Activated CD8-positive, alpha-beta memory T cell treated with anti-CD3 and anti-CD28 coated beads for 1 hour (primary cell): ENCODE measurements at regions not wholly inside any gene's neighbourhood (a gene's known extent, or its start where the extent isn't known, plus 50 kb on each side); places are given as distances from the start of the nearest gene placed in this dataset.
"Not testable (repeated sequence)": the region's sequence is repeated elsewhere in the genome, so short reads cannot be mapped to it uniquely, and the experiment has no call there.

ENCODE experiments used
- DNase-seq, 2 donors: peaks; one replicate each; pipeline ENCODE4 v3.0.0-alpha.2; 2020; ENCODE audit warnings: low read depth in 1 of 2; ENCODE audit errors: extremely low read depth in 1 of 2

DNA sequence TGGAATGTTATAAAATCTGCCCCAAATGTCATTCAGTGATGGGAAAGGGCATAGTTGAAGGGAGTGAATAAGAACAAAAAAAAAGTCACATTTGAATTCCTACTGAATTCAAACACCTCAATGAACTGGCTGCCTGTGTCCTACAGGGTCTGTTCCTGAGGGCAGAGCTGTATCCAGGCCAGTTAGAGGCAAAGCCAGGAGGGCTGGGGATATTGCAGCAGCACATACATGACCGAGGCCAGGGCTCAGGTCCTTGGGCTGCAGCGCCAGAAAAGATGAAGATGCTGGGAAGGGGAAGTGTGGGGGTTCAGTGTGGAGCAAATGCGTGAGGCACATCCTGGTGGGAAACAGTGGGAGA, 449.2 kb downstream of the SIPA1L2 start:
- DNase-seq: no peak

DNA sequence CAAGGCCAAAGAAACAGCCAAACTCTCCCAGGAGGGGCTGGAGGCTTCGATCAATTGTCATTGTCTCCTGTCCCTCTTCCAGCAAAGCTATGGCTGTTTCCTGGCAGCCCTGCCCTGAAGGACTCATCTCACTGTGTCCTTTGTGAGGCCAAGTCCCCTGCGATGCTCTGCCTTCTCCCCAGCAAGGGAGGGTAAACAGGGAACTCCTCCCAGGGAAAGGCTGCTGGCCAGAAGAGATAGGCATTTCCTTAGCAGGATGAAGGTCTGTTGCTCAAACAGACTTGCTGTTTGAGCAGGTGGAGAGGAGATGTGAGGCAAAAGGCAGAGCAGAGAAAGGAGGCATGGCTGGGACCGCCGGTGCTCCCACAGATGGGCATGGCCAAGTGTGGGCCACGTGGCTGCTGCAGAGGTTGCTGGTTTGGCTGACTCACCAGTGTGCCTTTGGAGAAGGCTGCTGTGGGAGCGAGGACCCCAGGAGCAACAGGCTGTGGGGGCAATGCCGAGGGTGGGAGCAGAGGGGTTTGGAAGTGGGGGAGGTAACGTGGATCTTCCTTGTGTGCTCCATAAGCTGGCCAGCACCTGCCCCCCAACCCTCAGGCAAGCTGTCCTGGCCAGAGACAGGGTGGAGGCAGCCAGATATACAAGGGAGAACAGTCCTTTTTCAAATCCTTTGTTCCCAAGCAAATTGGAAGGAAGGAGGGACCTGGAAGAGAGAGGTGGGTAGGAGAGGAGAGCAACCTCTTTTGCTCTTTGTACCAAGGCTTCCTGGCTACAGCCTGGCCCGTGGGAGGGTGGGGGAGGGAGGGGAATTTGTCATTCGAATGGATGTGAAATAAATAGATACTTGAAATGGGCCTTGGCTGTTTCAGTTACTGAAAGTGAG, 449.8 kb downstream of the SIPA1L2 start:
- no peak for DNase-seq

DNA sequence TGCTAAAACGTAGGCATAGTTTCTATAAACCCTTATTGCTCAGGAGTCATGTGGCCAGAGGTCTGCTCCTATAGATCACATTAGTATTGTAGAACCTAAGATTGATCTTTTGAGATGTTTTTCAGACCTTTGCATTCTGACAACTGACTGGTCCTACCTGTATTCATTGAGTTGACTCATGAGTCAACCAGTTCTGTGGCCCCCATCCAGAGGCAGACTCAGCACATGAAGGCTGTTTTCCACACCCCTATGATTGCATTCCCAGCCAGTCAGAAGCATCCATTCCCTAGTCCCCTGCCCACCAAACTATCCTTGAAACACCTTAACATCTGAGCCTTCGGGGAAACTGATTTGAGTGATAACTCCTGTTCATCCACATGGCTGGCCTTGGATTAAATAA, 451.7 kb downstream of the SIPA1L2 start:
- DNase-seq: no peak

DNA sequence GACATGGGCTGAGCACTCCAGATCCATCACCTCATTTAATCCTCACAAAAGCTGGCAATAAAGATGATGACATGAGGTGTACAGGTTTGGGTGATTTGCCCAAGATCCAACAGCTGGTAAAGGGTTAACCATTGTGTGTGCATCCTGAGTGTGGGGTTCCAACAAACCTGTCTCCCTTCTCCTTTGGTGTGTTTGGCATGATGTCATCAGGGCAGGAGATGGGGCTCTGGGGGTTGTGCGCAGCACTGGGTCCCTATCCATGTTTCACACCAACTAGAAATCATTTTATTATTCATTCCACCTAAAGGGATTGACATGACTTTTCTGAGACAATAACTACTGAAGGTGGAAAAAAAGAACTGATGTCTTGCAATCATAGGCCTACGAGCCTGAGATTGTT, 452.5 kb downstream of the SIPA1L2 start:
- no peak for DNase-seq

DNA sequence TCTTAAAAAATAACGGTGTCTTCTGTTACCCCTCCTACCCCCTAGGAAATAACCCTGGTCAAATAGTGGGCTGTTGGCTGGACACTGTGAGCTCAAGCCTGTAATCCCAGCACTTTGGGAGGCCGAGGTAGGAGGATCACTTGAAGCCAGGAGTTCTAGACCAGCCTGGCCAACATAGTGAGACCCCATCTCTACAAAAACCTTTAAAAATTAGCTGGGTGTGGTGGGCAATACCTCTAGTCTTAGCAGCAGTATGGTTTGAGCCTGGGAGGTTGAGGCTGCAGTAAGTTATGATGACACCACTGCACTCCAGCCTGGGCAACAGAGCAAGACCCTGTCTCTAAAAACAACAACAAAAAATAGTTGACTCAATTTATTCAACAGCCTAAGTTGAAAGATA, 453.7 kb downstream of the SIPA1L2 start:
- DNase-seq: no peak

DNA sequence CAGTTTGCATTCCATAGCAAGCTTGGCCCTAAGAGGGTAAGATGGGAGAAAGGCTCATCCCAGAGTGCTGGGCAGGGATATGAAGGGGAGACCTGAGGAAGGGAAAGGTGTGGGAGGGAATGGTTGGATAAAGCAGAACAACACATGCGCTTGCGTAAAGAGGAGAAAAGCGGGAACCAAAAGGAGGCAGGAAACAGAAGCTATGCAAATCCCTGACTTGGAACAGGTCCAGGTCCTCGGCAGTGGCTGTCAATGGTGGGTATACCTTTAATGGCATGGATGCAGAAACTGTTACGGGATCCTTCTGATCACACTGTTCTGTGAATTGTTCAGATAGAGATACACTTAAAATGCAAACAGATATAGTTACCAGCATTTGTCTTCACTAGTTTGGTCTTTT, 455.6 kb downstream of the SIPA1L2 start:
- DNase-seq: no peak

DNA sequence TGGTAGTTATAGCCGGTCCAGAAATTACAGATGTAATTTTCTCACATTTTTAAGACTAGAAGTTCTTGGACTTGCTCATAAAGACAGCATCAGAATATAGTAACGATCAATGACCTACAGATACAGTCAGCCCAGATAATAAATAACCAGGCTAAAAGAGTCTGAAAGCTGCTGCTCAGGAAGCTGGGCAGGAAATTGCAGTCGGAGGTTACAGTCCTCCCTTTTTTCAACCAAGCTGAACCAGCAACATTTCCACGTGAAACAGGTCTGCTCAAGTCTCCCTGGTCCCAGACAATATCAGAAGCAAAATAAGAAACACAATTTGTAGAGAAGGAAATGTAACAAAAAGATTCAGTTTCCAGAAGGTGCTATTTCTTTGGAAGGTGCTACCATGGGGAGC, 457.4 kb downstream of the SIPA1L2 start:
- no peak for DNase-seq

DNA sequence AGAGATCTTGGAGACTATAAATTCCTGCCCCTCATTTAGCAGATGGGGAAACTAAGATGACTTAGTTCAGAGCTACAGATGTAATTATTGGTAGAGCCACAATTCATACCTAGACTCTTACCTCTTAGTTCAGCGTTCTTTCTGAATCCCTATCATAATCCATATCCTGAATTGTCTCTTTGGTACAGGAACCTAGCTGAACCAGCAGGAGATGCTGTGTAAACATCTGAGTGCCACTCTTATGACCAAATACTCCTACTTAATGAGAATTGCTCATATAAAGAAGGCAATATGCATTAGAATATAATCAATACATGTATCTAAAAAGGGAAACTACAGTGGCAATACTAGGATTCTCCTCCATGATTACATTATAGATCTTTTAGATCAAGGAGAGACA, 459.0 kb downstream of the SIPA1L2 start:
- DNase-seq: no peak

DNA sequence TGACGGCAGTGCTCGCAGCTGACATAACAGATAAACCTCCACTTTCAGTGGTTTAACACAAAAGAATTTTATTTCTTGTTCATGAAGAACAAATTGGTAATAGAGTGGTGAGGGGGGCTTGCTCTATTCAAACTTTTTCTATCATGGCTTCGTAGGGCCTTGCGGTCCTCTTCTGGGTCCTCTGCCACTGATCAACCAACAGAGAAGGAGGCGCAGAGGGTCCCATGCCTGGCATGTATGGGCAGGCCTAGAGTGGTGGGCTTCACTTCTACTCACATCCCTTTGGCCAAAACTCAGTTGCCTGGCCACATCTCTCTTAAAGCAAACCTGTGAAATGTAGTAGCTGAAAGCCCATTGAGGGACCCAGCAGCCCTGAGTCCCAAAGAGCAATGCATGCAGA, 460.5 kb downstream of the SIPA1L2 start:
- no peak for DNase-seq

DNA sequence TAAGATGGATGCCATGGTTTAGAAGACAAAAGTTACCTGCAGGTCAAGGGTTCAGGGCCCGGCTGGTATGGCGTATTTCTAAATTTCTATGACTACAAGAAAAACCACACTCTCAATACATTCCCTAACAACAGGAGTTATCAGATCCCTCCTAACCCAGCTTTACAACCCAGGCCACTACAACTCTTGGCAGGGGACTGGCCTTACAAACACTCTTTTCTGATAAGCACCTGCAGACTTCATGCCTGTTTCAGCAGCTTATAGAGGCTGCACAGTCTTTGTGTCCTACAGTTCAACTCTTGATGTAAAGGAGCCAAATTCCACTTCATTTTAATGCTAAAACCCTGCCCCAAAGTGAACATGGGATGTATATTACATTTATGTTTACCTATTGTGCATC, 461.4 kb downstream of the SIPA1L2 start:
- no peak for DNase-seq

DNA sequence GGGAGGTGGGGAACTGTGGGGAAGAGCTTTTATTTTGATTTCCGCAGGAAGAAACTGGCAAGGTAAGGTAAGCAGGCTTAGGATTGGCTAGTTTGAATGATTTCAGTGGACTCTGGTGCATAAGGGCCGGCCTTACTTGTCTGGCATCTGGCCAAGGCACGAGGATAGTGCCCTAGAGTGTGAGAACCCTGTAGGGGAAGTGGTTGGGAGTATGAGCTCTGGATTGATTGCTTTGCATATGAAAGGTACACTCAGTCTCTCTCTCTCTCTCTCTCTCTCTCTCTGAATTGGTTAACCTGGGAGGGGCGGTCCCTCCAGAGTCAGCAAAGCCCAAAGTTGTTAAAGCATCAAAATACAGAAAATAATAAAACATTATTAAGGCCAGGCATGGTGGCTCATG, 463.0 kb downstream of the SIPA1L2 start:
- DNase-seq: no peak

DNA sequence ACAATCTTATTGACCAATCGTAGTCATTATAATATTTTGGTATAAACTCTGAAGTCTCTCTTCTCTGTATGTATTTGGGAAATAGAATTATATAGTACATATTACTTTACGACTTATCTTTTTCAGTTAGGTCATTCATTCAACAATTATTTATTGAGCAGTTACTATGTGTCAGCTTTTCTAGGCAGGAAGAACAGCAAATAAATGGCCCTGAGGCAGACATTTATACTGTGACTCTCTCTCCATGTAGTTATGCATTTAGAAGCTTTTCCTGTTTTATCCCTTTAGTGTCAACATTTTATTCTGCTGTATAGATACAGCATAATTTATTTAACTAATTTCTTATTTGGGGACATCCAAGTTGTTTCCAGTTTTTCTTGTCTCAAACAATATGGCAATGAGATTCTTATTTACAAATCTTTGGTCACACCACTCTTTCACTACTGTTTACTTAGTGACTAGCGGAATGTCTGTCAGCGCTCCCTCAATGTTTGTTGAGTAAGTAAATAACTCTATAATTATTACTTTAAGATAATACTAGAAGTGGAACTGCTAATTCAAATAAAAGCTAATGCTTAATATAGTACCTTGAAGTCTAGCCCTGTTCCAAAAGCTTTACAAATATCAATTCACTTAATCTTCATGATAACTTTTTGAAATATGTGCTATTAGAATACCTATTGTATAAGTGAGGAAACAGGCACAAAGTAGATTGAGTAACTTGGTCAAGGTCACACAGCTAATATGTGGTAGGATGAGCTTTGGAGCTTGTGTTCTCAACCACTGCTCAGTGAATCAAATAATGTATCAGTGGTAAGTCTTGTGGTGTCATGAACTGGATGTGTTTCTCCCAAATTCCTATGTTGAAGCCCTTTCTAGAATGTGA, 465.6 kb downstream of the SIPA1L2 start:
- DNase-seq: no peak

DNA sequence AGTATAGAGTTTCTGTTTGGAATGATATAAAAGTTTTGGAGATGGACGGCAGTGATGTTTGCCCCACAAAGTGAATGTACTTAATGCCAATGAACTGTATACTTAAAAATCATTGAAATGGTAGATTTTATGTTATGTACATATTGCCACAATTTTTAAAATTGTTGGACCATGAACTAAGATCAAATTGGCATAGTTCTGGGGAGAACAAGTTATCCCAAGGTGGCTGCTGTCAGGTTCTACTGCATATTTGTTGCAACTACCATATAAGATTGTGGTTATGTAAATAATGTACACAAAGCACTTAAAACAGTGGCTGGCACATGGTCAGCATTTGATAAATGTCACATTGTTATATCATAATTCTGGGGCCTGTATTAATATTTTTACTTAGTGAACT, 466.4 kb downstream of the SIPA1L2 start:
- no peak for DNase-seq

DNA sequence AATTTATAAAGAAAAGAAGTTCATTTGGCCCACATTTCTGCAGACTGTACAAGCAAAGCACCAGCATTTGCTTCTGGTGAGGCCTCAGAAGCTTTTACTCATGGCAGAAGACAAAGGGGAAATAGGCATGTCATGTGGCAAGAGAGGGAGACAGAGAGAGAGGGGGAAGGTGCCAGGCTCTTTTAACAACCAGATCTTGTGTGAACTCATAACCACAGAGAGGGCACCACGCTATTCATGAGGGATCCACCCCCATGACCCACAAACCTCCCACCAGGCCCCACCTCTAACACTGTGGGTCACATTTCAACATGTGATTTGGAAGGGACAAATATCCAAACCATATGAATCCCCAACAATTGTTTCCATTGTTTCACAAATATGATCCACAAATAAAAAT, 467.9 kb downstream of the SIPA1L2 start:
- DNase-seq: no peak

DNA sequence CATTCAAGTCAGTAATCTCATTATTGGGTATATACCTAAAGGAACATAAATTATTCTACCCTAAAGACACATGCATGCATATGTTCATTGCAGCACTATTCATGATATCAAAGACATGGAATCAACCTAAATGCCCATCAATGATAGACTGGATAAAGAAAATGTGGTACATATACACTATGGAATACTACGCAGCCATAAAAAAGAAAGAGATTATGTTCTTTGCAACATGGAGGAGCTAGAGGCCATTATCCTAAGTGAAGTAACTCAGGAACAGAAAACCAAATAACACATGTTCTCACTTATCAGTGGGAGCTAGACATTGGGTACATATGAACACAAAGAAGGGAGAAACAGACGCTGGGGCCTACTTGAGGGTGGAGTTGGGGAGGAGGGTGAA, 471.4 kb downstream of the SIPA1L2 start:
- DNase-seq: not testable (repeated sequence)

DNA sequence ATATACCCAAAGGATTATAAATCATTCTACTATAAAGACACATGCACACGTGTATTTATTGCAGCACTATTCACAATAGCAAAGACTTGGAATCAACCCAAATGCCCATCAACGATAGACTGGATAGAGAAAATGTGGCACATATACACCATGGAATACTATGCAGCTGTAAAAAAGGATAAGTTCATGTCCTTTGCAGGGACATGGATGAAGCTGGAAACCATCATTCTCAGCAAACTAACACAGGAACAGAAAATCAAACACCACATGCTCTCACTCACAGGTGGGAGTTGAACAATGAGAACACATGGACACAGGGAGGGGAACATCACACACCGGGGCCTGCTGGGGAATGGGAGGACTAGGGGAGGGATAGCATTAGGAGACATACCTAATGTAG, 473.9 kb downstream of the SIPA1L2 start:
- not testable (repeated sequence) for DNase-seq

DNA sequence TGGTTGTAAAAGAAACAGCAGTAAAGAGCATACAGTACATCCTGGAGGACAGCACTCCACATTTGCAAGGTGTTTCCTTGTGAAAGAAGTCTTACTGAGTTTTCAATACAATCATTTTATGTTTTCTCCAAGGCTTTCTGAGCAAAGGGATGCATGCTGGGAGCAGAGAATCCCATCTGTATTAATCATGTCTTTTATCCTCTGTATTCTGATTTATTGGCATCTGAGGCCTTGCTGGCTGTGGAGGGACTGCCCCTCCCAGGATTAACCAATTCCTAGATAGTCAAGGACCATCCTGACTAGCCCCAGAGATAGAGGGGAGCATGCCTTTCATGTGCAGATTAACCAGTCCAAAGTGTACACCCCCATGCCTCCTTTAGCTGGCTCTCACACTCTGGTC, 476.3 kb downstream of the SIPA1L2 start:
- no peak for DNase-seq

DNA sequence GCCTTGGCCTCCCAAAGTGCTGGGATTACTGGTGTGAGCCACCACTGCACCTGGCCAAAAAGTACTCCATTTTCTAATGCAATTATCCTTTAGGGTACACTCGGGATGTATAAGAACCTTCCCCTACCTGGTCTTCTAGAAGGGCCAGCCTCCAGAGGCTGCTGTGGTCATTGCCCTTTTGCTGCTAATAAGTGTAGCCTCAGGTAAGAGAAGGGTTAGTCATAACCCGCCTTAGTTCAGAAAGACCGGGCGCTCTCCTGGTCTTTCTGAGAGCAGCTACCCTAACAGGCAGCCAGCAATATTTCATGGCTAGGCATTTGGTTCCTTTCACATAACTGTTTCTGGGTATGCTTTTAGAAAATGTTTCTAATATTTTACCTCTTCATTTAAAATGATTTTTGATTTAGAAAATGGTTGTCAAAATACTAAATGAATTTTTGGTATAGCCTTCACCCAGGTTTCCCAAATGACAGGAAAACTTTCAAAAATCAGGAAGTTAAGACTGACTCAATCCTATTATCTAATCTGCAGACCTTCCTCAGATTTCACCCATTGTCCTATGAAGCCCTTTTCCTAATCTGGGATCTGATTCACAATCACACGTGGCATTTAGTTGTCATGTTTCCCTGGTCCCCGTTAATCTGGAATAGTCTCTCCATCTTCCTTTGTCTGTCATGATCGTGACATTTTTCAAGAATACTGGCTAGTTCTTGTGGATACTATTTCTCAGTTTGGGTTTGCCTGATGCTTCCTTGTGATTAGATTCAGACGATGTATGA, 479.0 kb downstream of the SIPA1L2 start:
- no peak for DNase-seq

DNA sequence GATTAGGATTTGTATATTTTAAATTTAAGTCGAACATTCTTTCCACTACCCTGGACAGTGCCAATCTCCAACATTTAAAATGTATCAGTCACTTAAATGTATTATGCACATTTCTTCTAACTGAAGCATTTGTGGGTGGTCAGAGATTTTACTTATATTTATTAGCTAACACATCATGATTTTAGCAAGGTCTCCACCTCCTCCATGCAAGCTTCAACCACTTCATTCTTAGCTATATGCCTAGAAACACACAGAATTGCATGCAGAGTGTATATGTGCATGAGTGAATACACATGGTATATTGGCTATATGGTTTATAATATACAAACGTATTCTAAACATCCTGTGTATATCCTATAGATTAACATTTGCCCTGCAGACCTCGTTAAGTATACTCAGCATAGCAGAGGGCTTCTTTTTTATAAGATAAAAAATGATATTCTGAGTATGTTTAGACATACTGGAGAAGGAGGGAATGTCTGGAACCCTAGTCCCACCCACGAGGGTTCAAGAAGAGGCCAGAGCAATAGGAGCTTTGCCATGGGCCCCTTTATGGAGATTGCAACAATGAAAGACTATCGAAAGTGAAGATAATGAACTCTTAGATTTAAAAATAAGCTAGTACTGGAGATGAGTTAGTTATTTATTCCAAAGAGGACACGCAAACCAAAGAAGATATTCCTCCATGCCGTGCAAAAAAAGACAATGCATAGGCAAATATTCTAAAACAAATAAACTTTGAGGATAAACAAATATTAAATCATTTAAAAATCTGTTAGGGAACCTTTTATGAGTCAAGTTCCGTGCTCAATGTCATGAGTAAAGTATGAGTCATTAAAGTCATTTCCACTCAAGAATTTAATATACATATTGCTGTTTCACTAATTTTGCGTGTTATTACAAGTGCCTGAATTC, 480.4 kb downstream of the SIPA1L2 start:
- DNase-seq: no peak

DNA sequence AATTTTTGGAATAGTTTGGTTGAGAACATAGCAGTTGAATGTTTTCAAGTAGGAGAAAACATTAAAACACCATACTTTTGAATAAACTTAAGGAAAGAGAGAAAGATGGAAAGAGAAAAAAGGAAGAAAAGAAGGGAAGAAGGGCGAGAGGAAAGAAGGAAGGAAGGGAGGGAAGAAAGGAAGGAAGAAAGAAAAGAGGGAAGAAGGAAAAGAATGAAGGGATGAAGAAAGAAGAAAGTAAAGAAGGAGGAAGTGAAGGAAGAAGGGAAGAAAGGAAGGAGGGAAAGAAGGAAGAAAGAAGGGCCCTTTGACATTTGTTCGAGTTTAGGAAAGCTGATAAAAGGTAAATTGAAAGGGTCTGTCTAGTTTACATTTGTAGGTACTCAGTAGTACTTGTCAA, 482.7 kb downstream of the SIPA1L2 start:
- no peak for DNase-seq
